Astrocyte (in vitro differentiated cells and primary cell): ENCODE measurements at regions not wholly inside any gene's neighbourhood (a gene's known extent, or its start where the extent isn't known, plus 50 kb on each side); places are given as distances from the start of the nearest gene placed in this dataset.

Experiments used
- CTCF ChIP-seq: IDR thresholded peaks from 2 replicates; pipeline ENCODE4 v1.5.1; 2011; ENCODE audit warnings: low read depth, mild to moderate bottlenecking, inconsistent platforms, low read length, moderate library complexity; ENCODE audit not compliant: insufficient read depth
- EZH2 ChIP-seq: IDR thresholded peaks from 2 replicates; pipeline ENCODE4 v1.6.1; 2012; ENCODE audit warnings: mild to moderate bottlenecking, low read length, inconsistent platforms; ENCODE audit not compliant: insufficient read depth

- TF ChIP-seq CTCF (no peak), EZH2 (no peak)
Observed at GRCh38 chr5:118253225-118254061, 734.9 kb downstream of the DTWD2 start.
